Stimulated activated naive CD4-positive, alpha-beta T cell treated with Interleukin-2 at 50 U/mL for 16 hours (primary cell): ENCODE measurements at regions not wholly inside any gene's neighbourhood (a gene's known extent, or its start where the extent isn't known, plus 50 kb on each side); places are given as distances from the start of the nearest gene placed in this dataset.

Experiments used
- DNase-seq: peaks from one replicate; lab custom pipeline; 2025; lab: John Stamatoyannopoulos, UW

- no peak for DNase-seq
Measured at GRCh38 chr14:38063711-38064320, 143.9 kb upstream of the SSTR1 start.

DNA sequence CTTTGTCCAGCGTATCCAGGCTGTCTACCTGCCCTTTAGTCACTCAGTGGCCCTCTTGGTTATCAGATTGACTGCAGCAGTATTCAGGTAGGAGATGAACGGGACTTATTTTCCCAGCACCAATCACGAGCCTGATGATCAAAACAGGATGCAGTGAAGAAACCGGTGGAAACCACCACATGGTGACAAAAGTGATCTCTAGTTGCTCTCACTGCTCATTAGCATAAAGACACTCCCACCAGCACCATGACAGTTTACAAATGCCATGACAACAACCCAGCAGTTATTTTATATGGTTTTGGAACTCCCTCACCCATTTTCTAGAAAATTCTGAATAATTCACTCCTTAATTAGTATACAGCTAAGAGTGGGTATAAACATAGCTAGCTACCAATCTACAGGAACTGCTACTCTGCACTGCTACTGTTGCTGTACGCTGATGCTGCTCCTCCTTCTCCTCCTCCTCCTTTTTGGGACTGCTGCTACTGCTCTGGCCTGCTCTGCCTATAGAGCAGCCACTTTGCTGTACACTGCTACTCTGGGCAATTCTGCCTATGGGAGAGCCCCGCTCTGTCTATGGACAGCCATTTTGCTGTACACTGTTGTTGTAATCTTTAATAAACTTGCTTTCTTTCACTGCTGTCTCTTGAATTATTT lies 142.5 kb upstream of the SSTR1 start:
- DNase-seq = peak; percentile 32

- DNase-seq = no peak
Measured at GRCh38 chr14:38070061-38070588, 137.6 kb upstream of the SSTR1 start.

- DNase-seq = no peak
Measured at GRCh38 chr14:38073641-38074040, 134.1 kb upstream of the SSTR1 start.

GRCh38 chr14:38074081-38074480 lies 133.6 kb upstream of the SSTR1 start:
- DNase-seq = no peak

GRCh38 chr14:38074754-38075153 lies 132.9 kb upstream of the SSTR1 start:
- no peak for DNase-seq

- DNase-seq = peak; percentile 3
Measured at GRCh38 chr14:38078393-38078792, 129.3 kb upstream of the SSTR1 start.

DNA sequence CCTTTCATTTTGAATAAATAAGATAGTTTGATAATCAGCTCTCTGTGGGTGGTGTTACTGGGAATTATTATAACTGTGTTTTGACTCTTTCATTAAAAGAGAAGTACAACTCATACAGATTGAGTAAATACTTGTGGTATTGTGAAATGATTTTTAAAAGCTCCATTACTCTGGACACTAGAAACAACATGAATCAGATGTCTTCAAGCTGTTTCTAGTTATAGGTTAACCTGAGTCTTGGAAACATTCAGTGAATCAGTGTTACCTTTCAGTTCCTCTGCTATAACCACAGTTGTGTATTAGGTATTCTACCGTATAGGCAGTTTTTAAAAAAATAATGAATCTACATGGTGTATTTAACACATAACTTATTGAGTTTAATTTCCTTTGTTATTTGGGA lies 128.4 kb upstream of the SSTR1 start:
- DNase-seq = no peak

GRCh38 chr14:38079886-38080285 lies 127.8 kb upstream of the SSTR1 start:
- no peak for DNase-seq

DNA sequence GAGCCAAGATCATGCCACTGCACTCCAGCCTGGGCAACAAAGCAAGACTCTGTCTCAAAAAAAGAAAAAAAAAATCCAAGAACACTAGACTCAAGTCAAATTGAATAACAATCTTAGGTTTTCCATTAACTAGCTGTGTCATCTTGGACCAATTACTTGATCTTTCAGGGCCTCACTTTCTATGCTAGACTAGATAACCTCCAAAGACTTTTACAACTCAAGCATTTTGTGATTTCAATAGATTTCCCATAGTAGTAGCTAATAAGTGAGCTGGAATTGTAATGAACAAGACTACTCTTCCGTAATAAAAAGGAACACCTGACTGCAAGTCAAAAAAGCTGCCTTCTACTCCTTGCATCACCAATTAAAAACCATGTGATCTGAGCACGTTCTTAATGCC lies 127.0 kb upstream of the SSTR1 start:
- DNase-seq = no peak

DNA sequence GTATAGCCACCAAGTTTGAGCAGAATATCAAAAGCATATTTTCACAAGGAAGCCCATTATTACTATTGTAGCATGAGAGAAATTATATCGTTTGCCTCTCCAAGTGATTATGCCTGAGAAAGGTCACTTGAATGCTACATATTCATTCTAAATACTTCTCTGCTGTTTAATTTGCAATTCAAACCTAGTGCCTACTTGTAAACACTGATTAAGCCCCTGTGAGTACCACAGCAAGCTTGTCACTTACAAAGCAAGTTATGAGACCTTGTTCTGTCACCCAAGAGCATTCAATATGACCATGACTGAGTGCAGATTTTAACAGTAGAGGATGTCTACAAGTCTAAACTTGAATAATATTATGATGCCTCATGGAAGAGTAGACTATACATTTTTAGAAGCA lies 124.7 kb upstream of the SSTR1 start:
- no peak for DNase-seq

DNA sequence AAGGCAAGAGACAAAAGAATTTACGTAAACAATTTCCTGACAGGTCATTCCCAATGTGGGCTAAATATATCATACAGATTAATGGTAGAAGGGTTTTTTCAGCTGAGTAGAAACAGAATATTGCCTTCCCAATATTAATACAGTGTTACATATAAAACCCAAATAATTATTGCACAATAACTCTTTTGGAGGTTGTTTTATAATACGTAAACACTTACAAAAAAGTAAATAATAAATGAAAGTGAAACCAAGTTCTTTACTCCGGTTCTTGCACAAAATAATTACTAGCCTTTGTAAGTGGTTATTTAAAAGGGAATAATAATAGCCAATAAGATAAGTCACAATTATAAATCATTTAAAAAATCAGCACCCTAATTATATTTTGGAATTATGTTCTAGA lies 118.6 kb upstream of the SSTR1 start:
- no peak for DNase-seq

DNA sequence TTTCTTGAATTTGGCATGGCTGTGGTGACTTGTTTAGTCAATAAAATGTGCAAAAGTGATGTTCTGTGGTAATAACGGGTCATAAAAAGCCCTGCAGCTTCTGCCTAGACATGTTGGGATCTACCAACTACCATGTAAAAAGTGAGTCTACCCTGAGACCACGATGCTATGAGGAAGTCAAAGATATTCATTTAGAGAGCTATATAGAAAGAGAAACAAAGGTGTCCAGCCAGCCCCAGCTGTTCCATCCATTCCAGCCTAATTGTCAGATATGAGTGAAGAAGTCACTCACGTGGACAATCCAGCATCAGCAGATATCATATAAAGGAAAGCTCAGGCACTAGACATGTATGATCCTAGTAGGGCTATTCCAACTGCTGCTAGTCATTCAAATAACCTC lies 117.2 kb upstream of the SSTR1 start:
- no peak for DNase-seq

- DNase-seq = no peak
Measured at GRCh38 chr14:38098074-38098836, 109.4 kb upstream of the SSTR1 start.

DNA sequence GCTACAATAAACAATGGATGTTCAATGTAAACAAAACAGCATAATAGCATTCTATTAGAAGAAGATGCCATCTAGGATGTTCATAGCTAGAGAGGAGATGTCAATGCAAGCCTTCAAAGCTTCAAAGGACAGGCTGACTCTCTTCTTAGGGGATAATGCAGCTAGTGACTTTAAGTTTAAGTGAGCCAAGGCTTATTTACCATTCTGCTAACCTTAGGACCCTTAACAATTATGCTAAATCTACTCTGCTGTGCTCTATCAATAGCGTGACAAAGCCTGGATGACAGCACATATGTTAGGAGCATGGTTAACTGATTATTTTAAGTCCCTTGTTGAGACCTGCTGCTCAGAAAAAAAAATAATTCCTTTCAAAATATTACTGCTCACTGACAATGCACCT lies 106.0 kb upstream of the SSTR1 start:
- DNase-seq = no peak

DNA sequence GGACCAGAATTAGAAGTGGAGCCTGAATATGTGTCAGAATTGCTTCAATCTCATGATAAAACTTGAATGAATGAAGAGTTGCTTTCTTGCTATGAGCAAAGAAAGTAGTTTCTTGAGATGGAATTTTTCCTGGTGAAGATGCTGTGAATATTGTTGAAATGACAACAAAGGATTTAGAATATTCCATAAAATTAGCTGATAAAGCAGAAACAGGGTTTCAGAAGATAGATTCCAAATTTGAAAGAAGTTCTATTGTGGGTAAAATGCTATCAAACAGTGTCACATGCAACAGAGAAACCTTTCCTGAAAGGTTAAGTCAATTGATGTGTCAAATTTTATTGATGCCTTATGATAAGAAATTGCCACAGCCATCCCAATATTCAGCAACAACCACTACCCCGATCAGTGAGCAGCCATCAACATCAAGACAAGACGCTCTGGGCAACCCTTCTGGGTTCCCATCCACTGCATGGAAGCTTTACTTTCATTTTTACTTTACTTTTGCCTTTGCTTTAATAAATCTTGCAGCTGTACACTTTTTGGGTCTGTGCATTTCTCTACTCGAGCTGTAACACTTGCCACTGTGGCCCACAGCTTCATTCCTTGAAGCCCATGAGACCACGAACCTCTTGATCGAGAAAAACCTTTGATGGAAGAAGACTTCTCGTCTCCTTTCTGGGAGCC lies 104.0 kb upstream of the SSTR1 start:
- no peak for DNase-seq

DNA sequence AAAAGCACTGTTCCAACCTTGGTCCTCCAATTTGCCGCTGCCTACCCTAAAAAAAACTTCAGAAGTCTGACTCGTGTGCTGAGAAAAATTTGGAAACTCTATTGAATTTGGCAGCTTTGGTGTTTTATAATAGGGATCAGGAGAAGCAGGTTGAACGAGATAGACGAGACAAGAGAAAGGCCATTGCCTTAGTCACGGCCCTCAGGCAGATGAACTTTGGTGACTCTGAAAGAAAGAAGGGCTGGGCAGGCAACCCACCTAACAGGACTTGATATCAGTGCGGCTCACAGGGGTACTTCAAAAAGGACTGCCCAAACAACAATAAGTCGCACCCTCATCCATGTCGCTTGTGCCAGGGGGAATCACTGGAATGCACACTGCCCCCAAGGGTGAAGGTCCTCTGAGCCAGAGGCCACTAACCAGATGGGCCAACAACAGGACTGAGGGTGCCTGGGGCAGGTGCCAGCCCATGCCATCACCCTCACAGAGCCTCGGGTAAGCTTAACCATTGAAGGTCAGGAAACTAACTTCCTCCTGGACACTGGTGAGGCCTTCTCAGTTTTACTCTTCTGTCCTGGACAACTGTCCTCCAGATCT lies 102.5 kb upstream of the SSTR1 start:
- no peak for DNase-seq

GRCh38 chr14:38107216-38107631 lies 100.5 kb upstream of the SSTR1 start:
- no peak for DNase-seq

DNA sequence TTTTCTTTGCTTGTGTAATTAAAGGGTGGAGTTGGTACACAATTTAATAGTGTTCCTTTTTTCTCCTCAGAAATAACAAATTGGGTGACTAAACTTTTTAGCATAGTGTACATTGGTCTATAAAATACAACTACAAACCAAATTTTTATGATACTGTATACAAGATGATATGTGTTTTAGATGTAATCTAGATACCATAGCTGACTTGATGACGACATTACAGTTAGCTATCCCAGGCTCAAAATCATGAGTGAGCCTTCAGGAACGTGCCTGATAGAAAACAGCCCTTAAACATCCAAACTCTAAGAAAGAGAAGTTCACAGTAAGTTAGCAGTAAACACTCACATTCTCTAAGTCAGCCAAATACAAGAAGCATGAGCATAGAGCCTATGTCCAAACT lies 99.0 kb upstream of the SSTR1 start:
- DNase-seq = no peak

GRCh38 chr14:38110258-38110657 lies 97.4 kb upstream of the SSTR1 start:
- DNase-seq = no peak

GRCh38 chr14:38111046-38111445 lies 96.7 kb upstream of the SSTR1 start:
- DNase-seq = no peak

GRCh38 chr14:38113546-38113945 lies 94.2 kb upstream of the SSTR1 start:
- no peak for DNase-seq
